B cell (primary cell): ENCODE measurements at regions not wholly inside any gene's neighbourhood (a gene's known extent, or its start where the extent isn't known, plus 50 kb on each side); places are given as distances from the start of the nearest gene placed in this dataset.
"Not testable (repeated sequence)": the region's sequence is repeated elsewhere in the genome, so short reads cannot be mapped to it uniquely, and the experiment has no call there.

Experiments used
- CTCF ChIP-seq: fragments of 200-600 bp; IDR thresholded peaks from one replicate; pipeline ENCODE4 v1.8.0; 2022; ENCODE audit warnings: antibody characterized with exemption, mild to moderate bottlenecking
- EZH2 ChIP-seq: IDR thresholded peaks from 2 replicates; pipeline ENCODE4 v1.6.1; 2012; ENCODE audit warnings: borderline replicate concordance, low read depth, mild to moderate bottlenecking, moderate library complexity, low read length; ENCODE audit not compliant: insufficient read depth, poor library complexity, severe bottlenecking

DNA sequence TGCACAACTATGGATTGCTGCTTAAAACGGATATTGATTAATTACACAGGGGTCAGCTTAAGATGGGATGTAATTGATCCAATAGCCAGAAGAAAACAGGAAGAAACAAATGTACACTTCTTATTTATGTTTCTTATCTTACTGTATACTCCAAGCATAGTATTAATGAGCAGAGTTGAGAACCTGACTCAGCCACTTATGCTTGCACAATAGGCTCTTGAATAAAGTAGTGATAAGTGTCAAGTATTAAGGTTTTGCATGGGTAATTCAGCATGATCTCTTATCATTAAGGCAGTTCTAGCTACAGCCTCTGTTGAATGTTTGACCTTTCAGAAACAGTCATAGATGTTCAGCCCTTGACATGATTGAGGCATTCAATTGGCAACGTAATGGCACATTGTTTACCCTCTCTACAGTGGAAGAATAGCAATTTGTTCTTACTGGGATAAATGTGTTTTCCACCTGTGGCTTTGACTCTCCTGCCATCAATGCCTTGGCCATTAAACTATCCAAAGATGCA lies 136.5 kb downstream of the OR4F15 start:
- TF ChIP-seq CTCF, EZH2: not testable (repeated sequence)
